HepG2 (cell line): ENCODE measurements at regions not wholly inside any gene's neighbourhood (a gene's known extent, or its start where the extent isn't known, plus 50 kb on each side); places are given as distances from the start of the nearest gene placed in this dataset.

Experiments used
- ATAC-seq: fragments of 200-7000 bp; cut with Tn5 transposase; 3 replicates; pipeline ENCODE4 v1.9.1; 2020; ENCODE audit warnings: mild to moderate bottlenecking, moderate library complexity
- BruUV-seq: library from RNA; stranded (reverse); fragments of 400-500 nt; replicated peaks from 2 replicates; lab custom pipeline; 2021; lab: Mats Ljungman, UMichigan
- CTCF ChIA-PET: fragments of 300-600 bp; formaldehyde crosslinking; extraction: SDS; loops from one replicate; lab custom pipeline; 2021; ENCODE audit warnings: low total read pairs, inconsistent platforms, low intra/inter-chr PET ratio; lab: Yijun Ruan, JAX
- POLR2A ChIA-PET: fragments of 350-600 bp; sonication (Branson Sonifier 250); formaldehyde crosslinking; loops from one replicate; lab custom pipeline; 2020; ENCODE audit warnings: antibody characterized with exemption, inconsistent platforms; lab: Yijun Ruan, JAX
- DNase-seq: peaks from one replicate; pipeline ENCODE4 v3.0.0-alpha.2; 2015; ENCODE audit warnings: low spot score
- FAIRE-seq: peaks from 3 replicates; lab custom pipeline; 2011; peaks lifted over from hg19 to GRCh38; lab: Jason Lieb, UNC
- H2AFZ ChIP-seq: one replicate; pipeline ENCODE4 v1.6.1; 2011; ENCODE audit warnings: low read length, inconsistent platforms
- H3K27ac ChIP-seq: fragments of 300-600 bp; 3 replicates; pipeline ENCODE4 v1.8.0; 2011; ENCODE audit warnings: mixed run types, mild to moderate bottlenecking, mixed read lengths, low read length, inconsistent platforms; ENCODE audit not compliant: insufficient read depth; ENCODE audit errors: extremely low read length
- H3K27me3 ChIP-seq, 2 experiments: fragments of 200-600 bp in 1 of 2; 2 replicates in 1 of 2; 3 replicates in 1 of 2; pipeline versions ENCODE4 v1.6.0 to v1.8.0; 2011; ENCODE audit warnings: low read length in 2 of 2, mild to moderate bottlenecking in 2 of 2, moderate library complexity in 2 of 2, inconsistent platforms in 1 of 2; ENCODE audit not compliant: insufficient read depth in 2 of 2, control insufficient read depth in 1 of 2
- H3K36me3 ChIP-seq, 2 experiments: fragments of 200-600 bp in 1 of 2; replicated peaks in 1 of 2; 2 replicates in 1 of 2; 3 replicates in 1 of 2; pipeline versions ENCODE4 v1.5.1 to v1.8.0; 2011; ENCODE audit warnings: low read length in 2 of 2, inconsistent platforms in 1 of 2; ENCODE audit not compliant: insufficient read depth in 2 of 2, control insufficient read depth in 1 of 2
- H3K4me1 ChIP-seq: 2 replicates; pipeline ENCODE4 v1.5.1; 2012; ENCODE audit warnings: low read length, inconsistent platforms; ENCODE audit not compliant: insufficient read depth
- H3K4me2 ChIP-seq: 2 replicates; pipeline ENCODE4 v1.6.0; 2011; ENCODE audit warnings: low read depth, low read length, inconsistent platforms
- H3K4me3 ChIP-seq, 3 experiments: fragments of 200-600 bp in 1 of 3; sonication (generic), shearing (Covaris generic) in 1 of 3; replicated peaks in 1 of 3; 2 replicates each; pipeline ENCODE4 v1.5.1; 2011 to 2016; ENCODE audit warnings: low read length in 3 of 3, inconsistent platforms in 2 of 3, low read depth in 2 of 3, mild to moderate bottlenecking in 2 of 3, control low read depth in 1 of 3, mixed read lengths in 1 of 3; ENCODE audit not compliant: insufficient read depth in 1 of 3
- H3K79me2 ChIP-seq: one replicate; pipeline ENCODE4 v1.6.1; 2011; ENCODE audit warnings: low read length, inconsistent platforms; ENCODE audit not compliant: insufficient read depth
- H3K9ac ChIP-seq: 2 replicates; pipeline ENCODE4 v1.6.0; 2011; ENCODE audit warnings: mild to moderate bottlenecking, low read depth, low read length, inconsistent platforms; ENCODE audit not compliant: insufficient read depth
- H3K9me3 ChIP-seq: 2 replicates; pipeline ENCODE4 v1.5.1; 2012; ENCODE audit warnings: mild to moderate bottlenecking, low read length
- H4K20me1 ChIP-seq: 2 replicates; pipeline ENCODE4 v1.6.0; 2011; ENCODE audit warnings: inconsistent platforms, mild to moderate bottlenecking, low read length, moderate library complexity; ENCODE audit not compliant: insufficient read depth
- GATAD2A ChIP-seq: IDR thresholded peaks from 2 replicates; pipeline ENCODE4 v1.6.1; 2016
- KLF13 ChIP-seq: sonication (generic); formaldehyde crosslinking; IDR thresholded peaks from 2 replicates; pipeline ENCODE4 v1.4.0; 2020; ENCODE audit warnings: mild to moderate bottlenecking, missing genetic modification reagents
- POGZ ChIP-seq: sonication (generic); formaldehyde crosslinking; IDR thresholded peaks from 2 replicates; pipeline ENCODE4 v1.4.0; 2020; ENCODE audit warnings: mild to moderate bottlenecking, missing genetic modification reagents
- SCMH1 ChIP-seq: sonication (generic); formaldehyde crosslinking; IDR thresholded peaks from 2 replicates; pipeline ENCODE4 v1.9.0; 2021; ENCODE audit warnings: missing genetic modification reagents, mild to moderate bottlenecking, borderline replicate concordance
- SNAI1 ChIP-seq: sonication (generic); formaldehyde crosslinking; IDR thresholded peaks from 2 replicates; pipeline ENCODE4 v1.5.0; 2020; ENCODE audit warnings: mild to moderate bottlenecking, missing genetic modification reagents, borderline replicate concordance
- SOX5 ChIP-seq: IDR thresholded peaks from 2 replicates; pipeline ENCODE4 v1.6.1; 2016; ENCODE audit warnings: borderline replicate concordance
- SP140L ChIP-seq: sonication (generic); formaldehyde crosslinking; IDR thresholded peaks from 2 replicates; pipeline ENCODE4 v1.4.0; 2020; ENCODE audit warnings: missing genetic modification reagents, borderline replicate concordance
- SRSF9 ChIP-seq: fragments of 200-400 bp; formaldehyde crosslinking; IDR thresholded peaks from 2 replicates; pipeline ENCODE4 v1.6.1; 2018; ENCODE audit warnings: borderline replicate concordance, mild to moderate bottlenecking, low read depth, low read length; ENCODE audit not compliant: insufficient read depth, poor library complexity, severe bottlenecking
- XRCC5 ChIP-seq: fragments of 200-400 bp; formaldehyde crosslinking; optimal IDR thresholded peaks from 2 replicates; pipeline ENCODE3; 2017; ENCODE audit warnings: mild to moderate bottlenecking, low read length
- ZKSCAN1 ChIP-seq: fragments of 150-350 bp; IDR thresholded peaks from 2 replicates; pipeline ENCODE4 v1.6.1; 2014; ENCODE audit warnings: low read length
- ZNF230 ChIP-seq: sonication (generic); formaldehyde crosslinking; IDR thresholded peaks from 2 replicates; pipeline ENCODE4 v1.4.0; 2020; ENCODE audit warnings: mild to moderate bottlenecking, missing genetic modification reagents
- ZNF446 ChIP-seq: sonication (generic); formaldehyde crosslinking; IDR thresholded peaks from 2 replicates; pipeline ENCODE4 v1.5.0; 2020; ENCODE audit warnings: mild to moderate bottlenecking, missing genetic modification reagents
- ZNF672 ChIP-seq: sonication (generic); formaldehyde crosslinking; IDR thresholded peaks from 2 replicates; pipeline ENCODE4 v1.8.1; 2022; ENCODE audit warnings: missing genetic modification reagents
- ZNF75D ChIP-seq: sonication (generic); formaldehyde crosslinking; IDR thresholded peaks from 2 replicates; pipeline ENCODE4 v1.8.1; 2023; ENCODE audit warnings: missing genetic modification reagents, mild to moderate bottlenecking, borderline replicate concordance
- ZNF850 ChIP-seq: sonication (generic); formaldehyde crosslinking; conservative IDR thresholded peaks from 2 replicates; pipeline ENCODE4 v1.9.0; 2021; ENCODE audit warnings: mild to moderate bottlenecking, missing genetic modification reagents
- WGBS: methylation state at CpG from one replicate; pipeline ENCODE4 v1.1.6; 2017; ENCODE audit warnings: low lambda C conversion rate; 5-methylcytosine and 5-hydroxymethylcytosine counted together
- in situ Hi-C: cut with HindIII; loops from 2 replicates; pipeline ENCODE4 v1.10.0; 2017; ENCODE audit warnings: low pct_unique_long_range_greater_than_20kb; ENCODE audit not compliant: extremely low pct_ligation_motif_present
- intact Hi-C: fragments of 100-400 bp; cut with micrococcal nuclease; formaldehyde crosslinking; loops from one replicate; pipeline ENCODE4 v1.10.0; 2022; ENCODE audit not compliant: unreplicated experiment
- TF ChIP-seq, protein P1 (sequence below): sonication (generic); formaldehyde crosslinking; conservative IDR thresholded peaks from 2 replicates; pipeline ENCODE4 v1.4.0; 2020; ENCODE audit warnings: missing genetic modification reagents
- TF ChIP-seq, protein P2 (sequence below): sonication (generic); formaldehyde crosslinking; IDR thresholded peaks from 2 replicates; pipeline ENCODE4 v1.8.0; 2022; ENCODE audit warnings: mild to moderate bottlenecking, missing genetic modification reagents; ENCODE audit not compliant: insufficient replicate concordance
- TF ChIP-seq, protein P3 (sequence below): sonication (generic); formaldehyde crosslinking; IDR thresholded peaks from 2 replicates; pipeline ENCODE4 v1.4.0; 2020; ENCODE audit warnings: mild to moderate bottlenecking, low read depth, missing genetic modification reagents
- TF ChIP-seq, protein P4 (sequence below): sonication (generic); formaldehyde crosslinking; IDR thresholded peaks from 2 replicates; pipeline ENCODE4 v1.5.0; 2020; ENCODE audit warnings: missing genetic modification reagents, mild to moderate bottlenecking, borderline replicate concordance

DNA sequence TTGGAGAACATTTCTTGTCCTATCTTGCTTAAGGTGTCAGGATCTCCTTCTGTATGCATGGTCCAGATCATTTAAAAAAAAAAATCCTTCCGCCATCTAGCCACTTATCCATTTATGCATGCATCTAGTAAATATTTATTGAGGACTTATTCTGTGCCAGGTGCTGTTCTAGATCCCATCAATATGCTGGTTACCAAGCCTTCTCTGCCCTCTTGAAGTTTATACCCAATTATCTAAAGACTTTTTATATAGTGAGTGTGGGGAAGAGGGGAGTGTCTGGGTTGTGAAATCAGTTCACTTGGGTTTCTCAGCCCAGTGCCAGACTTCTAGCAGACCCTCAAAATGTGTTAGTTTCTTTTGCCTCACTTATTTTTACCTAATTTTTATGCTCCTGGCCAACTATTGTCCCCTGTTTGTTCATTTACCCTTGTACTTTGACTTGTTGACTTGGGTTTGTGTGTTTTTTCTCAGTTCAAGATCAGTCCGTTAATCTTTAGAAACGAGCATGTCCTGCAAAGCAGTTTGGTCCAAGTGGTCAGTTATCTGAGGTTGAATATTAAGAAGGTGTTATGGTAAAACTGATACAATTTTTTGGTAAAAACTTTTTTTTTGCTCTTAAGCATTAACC lies 488.9 kb downstream of the PCNX1 start:
- H3K4me2 ChIP-seq: peak overlapping the region; percentile 53
- peaks cover 14% of the 10 kb centered on the region for H3K79me2 ChIP-seq
- intact Hi-C loops (no loop called here), in situ Hi-C loops (no loop called here)
- no peaks in the 10 kb centered on the region for H3K9me3 ChIP-seq
- no peaks in the 10 kb centered on the region for H4K20me1 ChIP-seq
- ATAC-seq (peak; percentile 56; the same call in 2 of the 3 replicates), DNase-seq (no peak), FAIRE-seq (no peak)
- H3K27me3 ChIP-seq: no peaks in the 10 kb centered on the region
- peak overlapping the region; percentile 49 for H3K27ac ChIP-seq
- H3K36me3 ChIP-seq: no peaks in the 10 kb centered on the region
- 34% methylated on average over 3 of the region's 3 CpGs for WGBS
- CTCF ChIA-PET: no interaction called here
- no peak overlapping the region; the same call in 1 of the 2 replicates for H3K9ac ChIP-seq
- POLR2A ChIA-PET: no interaction called here
- H3K4me1 ChIP-seq: peaks cover 39% of the 10 kb centered on the region
- no peak overlapping the region for H2AFZ ChIP-seq
- no TSS peak for BruUV-seq
- 0 out of 6 replicates have a peak overlapping the region, but pooled peaks of 1 of the 3 experiments have one; percentile 20 for H3K4me3 ChIP-seq
- TF ChIP-seq SCMH1 (CRISPR knock-in tag) (no peak), SRSF9 (no peak), SOX5 (CRISPR knock-in tag) (peak; percentile 30; the same call in 1 of the 2 replicates), XRCC5 (no peak), SP140L (CRISPR knock-in tag) (no peak), ZNF672 (CRISPR knock-in tag) (no peak), SNAI1 (CRISPR knock-in tag) (no peak), ZNF75D (CRISPR knock-in tag) (no peak), ZKSCAN1 (no peak), GATAD2A (CRISPR knock-in tag) (0 out of 2 replicates have a peak, but pooled peaks have one; percentile 31), ZNF850 (CRISPR knock-in tag) (no peak), KLF13 (CRISPR knock-in tag) (no peak), ZNF446 (CRISPR knock-in tag) (no peak), POGZ (CRISPR knock-in tag) (0 out of 2 replicates have a peak, but pooled peaks have one; percentile 50), ZNF230 (CRISPR knock-in tag) (no peak)
- TF ChIP-seq, protein P1, sequence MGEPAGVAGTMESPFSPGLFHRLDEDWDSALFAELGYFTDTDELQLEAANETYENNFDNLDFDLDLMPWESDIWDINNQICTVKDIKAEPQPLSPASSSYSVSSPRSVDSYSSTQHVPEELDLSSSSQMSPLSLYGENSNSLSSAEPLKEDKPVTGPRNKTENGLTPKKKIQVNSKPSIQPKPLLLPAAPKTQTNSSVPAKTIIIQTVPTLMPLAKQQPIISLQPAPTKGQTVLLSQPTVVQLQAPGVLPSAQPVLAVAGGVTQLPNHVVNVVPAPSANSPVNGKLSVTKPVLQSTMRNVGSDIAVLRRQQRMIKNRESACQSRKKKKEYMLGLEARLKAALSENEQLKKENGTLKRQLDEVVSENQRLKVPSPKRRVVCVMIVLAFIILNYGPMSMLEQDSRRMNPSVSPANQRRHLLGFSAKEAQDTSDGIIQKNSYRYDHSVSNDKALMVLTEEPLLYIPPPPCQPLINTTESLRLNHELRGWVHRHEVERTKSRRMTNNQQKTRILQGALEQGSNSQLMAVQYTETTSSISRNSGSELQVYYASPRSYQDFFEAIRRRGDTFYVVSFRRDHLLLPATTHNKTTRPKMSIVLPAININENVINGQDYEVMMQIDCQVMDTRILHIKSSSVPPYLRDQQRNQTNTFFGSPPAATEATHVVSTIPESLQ (CRISPR knock-in tag): no peak
- TF ChIP-seq, protein P2, sequence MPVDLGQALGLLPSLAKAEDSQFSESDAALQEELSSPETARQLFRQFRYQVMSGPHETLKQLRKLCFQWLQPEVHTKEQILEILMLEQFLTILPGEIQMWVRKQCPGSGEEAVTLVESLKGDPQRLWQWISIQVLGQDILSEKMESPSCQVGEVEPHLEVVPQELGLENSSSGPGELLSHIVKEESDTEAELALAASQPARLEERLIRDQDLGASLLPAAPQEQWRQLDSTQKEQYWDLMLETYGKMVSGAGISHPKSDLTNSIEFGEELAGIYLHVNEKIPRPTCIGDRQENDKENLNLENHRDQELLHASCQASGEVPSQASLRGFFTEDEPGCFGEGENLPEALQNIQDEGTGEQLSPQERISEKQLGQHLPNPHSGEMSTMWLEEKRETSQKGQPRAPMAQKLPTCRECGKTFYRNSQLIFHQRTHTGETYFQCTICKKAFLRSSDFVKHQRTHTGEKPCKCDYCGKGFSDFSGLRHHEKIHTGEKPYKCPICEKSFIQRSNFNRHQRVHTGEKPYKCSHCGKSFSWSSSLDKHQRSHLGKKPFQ (CRISPR knock-in tag): no peak
- TF ChIP-seq, protein P3, sequence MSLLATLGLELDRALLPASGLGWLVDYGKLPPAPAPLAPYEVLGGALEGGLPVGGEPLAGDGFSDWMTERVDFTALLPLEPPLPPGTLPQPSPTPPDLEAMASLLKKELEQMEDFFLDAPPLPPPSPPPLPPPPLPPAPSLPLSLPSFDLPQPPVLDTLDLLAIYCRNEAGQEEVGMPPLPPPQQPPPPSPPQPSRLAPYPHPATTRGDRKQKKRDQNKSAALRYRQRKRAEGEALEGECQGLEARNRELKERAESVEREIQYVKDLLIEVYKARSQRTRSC: no peak
- TF ChIP-seq, protein P4, sequence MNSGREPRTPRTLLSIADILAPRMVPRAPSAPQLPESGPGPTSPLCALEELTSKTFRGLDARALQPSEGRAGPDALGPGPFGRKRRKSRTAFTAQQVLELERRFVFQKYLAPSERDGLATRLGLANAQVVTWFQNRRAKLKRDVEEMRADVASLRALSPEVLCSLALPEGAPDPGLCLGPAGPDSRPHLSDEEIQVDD (CRISPR knock-in tag): no peak
